ENCODE measurements at regions not wholly inside any gene's neighbourhood (a gene's known extent, or its start where the extent isn't known, plus 50 kb on each side); places are given as distances from the start of the nearest gene placed in this dataset.
A peak's percentile ranks its signal among the peaks of the same experiment; 100 is the strongest.

GRCh38 chr21:31470896-31471694, 127.0 kb upstream of the TIAM1 start:
- H3K27me3 ChIP-seq, result no peaks in the 10 kb centered on the region
- DNase-seq, result no peak

GRCh38 chr21:31460980-31461379, 116.9 kb upstream of the TIAM1 start:
- no peaks in the 10 kb centered on the region for H3K4me1 ChIP-seq
- no peak for DNase-seq
- no peak overlapping the region for H3K4me3 ChIP-seq (ENCODE audit: low read depth, low read length)
- no peak for TF ChIP-seq CTCF (IDR thresholded peaks at IDR 0.05; ENCODE audit: low read depth, low read length)
- no peaks in the 10 kb centered on the region for H3K9me3 ChIP-seq
- no peaks in the 10 kb centered on the region for H3K36me3 ChIP-seq
- H3K27me3 ChIP-seq, result no peaks in the 10 kb centered on the region

More at GRCh38 chr21:31470896-31471694, 127.0 kb upstream of the TIAM1 start:
- TF ChIP-seq CTCF (IDR thresholded peaks at IDR 0.05; ENCODE audit: low read depth, low read length), result no peak
- Histone ChIP-seq H3K4me1 (no peaks in the 10 kb centered on the region), H3K4me3 (ENCODE audit: low read depth, low read length) (no peak overlapping the region), H3K36me3 (no peaks in the 10 kb centered on the region), H3K9me3 (no peaks in the 10 kb centered on the region)

GRCh38 chr21:31459457-31459856, 115.4 kb upstream of the TIAM1 start:
- no peak overlapping the region for H3K4me3 ChIP-seq (ENCODE audit: low read depth, low read length)
- no peaks in the 10 kb centered on the region for H3K36me3 ChIP-seq
- no peaks in the 10 kb centered on the region for H3K9me3 ChIP-seq
- no peak for DNase-seq
- peak; percentile 15; the same call in 1 of the 2 replicates for TF ChIP-seq CTCF (IDR thresholded peaks at IDR 0.05; ENCODE audit: low read depth, low read length)
- no peaks in the 10 kb centered on the region for H3K4me1 ChIP-seq
- H3K27me3 ChIP-seq, result no peaks in the 10 kb centered on the region

GRCh38 chr21:31457675-31458074, 113.6 kb upstream of the TIAM1 start:
- Histone ChIP-seq H3K4me1 (no peaks in the 10 kb centered on the region), H3K9me3 (no peaks in the 10 kb centered on the region), H3K4me3 (ENCODE audit: low read depth, low read length) (no peak overlapping the region), H3K27me3 (no peaks in the 10 kb centered on the region), H3K36me3 (no peaks in the 10 kb centered on the region)
- DNase-seq, result no peak
- peak; percentile 27; the same call in 1 of the 2 replicates for TF ChIP-seq CTCF (IDR thresholded peaks at IDR 0.05; ENCODE audit: low read depth, low read length)

- Histone ChIP-seq H3K9me3 (no peaks in the 10 kb centered on the region), H3K36me3 (no peaks in the 10 kb centered on the region), H3K4me1 (no peaks in the 10 kb centered on the region), H3K4me3 (ENCODE audit: low read depth, low read length) (no peak overlapping the region), H3K27me3 (no peaks in the 10 kb centered on the region)
- no peak for TF ChIP-seq CTCF (IDR thresholded peaks at IDR 0.05; ENCODE audit: low read depth, low read length)
- no peak for DNase-seq
These were observed 112.1 kb upstream of the TIAM1 start for GRCh38 chr21:31456201-31456600.

- TF ChIP-seq CTCF (IDR thresholded peaks at IDR 0.05; ENCODE audit: low read depth, low read length), result no peak
- H3K27me3 ChIP-seq, result no peaks in the 10 kb centered on the region
- H3K9me3 ChIP-seq, result no peaks in the 10 kb centered on the region
- no peak overlapping the region for H3K4me3 ChIP-seq (ENCODE audit: low read depth, low read length)
- no peak for DNase-seq
- no peaks in the 10 kb centered on the region for H3K36me3 ChIP-seq
- H3K4me1 ChIP-seq, result no peaks in the 10 kb centered on the region
These were observed 111.4 kb upstream of the TIAM1 start for GRCh38 chr21:31455506-31455905.
